ENCODE measurements at regions not wholly inside any gene's neighbourhood (a gene's known extent, or its start where the extent isn't known, plus 50 kb on each side); places are given as distances from the start of the nearest gene placed in this dataset.

GRCh38 chr3:72021531-72021930 lies 236.6 kb upstream of the PROK2 start:
- DNase-seq (ENCODE audit: low spot score) = no peak

DNA sequence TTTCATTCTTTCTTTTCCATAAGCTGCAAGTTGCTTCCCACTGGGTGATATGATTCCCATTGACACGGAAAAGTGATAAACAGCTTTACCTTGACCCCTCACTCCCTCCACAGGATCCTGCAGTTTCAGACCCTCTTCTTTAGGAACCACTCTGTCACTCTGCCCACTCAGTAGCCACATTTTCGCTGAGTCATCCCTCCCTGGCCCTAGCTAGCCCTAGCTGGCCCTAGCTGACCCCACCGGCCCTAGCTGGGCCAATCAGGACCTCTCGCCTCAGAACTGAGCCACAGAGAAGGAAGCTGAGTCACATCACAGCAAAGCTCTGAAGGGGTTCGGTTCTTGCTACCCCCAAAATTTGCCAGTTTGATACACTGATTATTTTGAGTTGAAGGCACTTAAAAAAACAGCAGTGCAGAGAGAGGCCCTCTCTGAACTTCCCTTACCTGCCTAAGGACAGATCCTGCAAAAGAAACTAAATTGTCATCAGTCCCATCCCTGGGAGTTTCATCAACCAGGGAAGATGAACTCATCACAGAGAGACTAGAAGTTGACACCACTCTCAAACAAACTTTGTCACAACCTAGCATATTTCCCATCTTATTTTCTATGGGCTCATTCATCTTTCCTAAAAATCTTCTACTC lies 233.5 kb upstream of the PROK2 start:
- DNase-seq (ENCODE audit: low spot score) = no peak

DNA sequence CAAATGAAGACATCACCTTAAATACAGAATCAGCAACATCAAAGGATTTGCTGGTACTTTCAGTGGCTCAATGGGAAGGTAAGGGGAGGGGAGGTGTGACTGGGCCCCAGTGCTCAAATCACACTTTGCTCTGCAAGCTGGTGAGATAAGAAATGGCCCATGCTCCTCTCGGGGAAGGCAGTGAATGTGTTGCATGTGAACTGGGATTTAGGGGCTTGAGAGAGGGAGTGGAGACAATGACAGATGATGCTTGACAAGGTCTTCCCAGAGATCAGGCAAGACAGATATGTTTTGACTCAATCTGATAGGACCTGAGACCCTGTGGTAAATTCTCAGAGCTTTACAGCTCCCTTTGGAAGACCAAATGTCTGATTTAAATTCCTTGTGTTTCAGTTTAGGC lies 233.0 kb upstream of the PROK2 start:
- DNase-seq (ENCODE audit: low spot score) = no peak

- no peak for DNase-seq (ENCODE audit: low spot score)
Measured at GRCh38 chr3:72017311-72017710, 232.4 kb upstream of the PROK2 start.

DNA sequence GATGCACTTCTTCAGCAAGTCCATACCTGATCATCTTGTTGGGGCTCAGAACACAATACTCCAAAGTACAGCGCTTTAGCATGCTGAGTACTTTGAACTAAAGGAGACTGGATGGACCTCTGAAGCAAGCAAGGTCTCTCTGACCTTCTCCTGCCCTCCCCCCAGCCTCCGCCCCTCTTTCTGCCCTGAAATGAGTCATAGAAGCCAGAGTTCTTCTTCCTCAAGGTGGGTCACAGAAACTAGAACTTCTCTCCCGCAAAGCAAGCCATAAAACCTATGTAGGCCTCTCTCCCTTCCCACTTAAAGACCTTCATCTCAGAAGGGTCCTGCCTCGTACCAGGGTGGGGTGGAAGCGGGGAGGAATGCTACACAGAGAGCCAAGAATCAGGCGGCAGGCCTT lies 230.5 kb upstream of the PROK2 start:
- DNase-seq (ENCODE audit: low spot score) = no peak

- DNase-seq (ENCODE audit: low spot score) = no peak
Measured at GRCh38 chr3:72013084-72013483, 228.1 kb upstream of the PROK2 start.

- DNase-seq (ENCODE audit: low spot score) = no peak
Measured at GRCh38 chr3:72012363-72012762, 227.4 kb upstream of the PROK2 start.

DNA sequence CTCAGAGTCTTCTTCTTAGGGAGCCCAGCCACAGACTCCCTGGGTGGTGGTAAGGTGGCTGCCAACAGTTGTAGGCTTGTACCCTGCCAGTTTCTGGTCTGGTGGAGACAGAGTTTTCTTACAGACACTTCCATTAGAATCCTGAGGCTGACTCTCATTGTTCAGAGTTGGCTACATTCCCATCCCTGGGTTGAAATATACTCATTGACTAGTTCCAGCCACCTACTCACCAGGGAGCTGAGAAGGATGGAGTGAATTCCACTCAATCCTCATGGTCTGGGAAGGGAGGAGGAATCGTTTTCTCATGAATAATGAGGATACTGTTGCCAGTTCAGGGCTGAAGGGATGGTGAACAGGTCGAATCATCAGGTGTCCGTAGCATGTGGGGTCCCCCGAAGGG lies 226.5 kb upstream of the PROK2 start:
- DNase-seq (ENCODE audit: low spot score) = peak; percentile 74

GRCh38 chr3:72009851-72010443 lies 225.0 kb upstream of the PROK2 start:
- no peak for DNase-seq (ENCODE audit: low spot score)

DNA sequence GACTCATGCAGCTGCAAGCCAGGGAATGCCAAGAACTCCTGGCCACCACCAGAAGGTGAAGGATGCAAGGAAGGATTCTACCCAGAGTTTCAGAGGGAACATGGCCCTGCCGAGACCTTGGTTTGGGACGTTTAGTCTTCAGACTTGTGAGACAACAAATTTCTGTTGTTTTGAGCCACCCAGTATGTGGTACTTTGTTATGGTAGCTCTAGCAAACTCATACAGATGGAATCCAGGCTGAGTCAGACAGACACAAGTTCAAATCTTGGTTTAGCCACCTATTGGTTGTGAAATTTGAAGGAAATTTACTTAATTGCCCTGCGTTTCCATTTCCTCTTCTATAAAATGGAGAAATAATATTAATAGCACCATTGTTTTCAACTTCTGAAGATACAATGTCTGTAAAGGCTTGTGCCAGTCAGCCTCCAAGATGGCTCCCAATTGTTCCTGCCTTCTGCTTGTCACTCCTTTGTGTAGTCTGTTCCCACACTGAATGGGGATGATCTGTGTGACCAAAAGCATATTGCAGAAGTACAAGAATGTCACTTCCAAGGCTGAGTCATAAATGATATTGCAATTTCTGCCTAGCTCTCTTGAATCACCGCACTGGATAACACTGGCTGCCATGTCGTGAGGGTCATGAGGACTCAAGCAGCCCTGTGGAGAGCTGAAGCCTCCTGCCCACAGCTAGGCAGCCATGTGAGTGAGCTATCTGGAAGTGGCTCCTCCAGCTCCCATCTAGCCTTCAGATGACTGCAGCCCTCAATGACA lies 223.5 kb upstream of the PROK2 start:
- DNase-seq (ENCODE audit: low spot score) = no peak

- no peak for DNase-seq (ENCODE audit: low spot score)
Measured at GRCh38 chr3:72006631-72007556, 221.9 kb upstream of the PROK2 start.

DNA sequence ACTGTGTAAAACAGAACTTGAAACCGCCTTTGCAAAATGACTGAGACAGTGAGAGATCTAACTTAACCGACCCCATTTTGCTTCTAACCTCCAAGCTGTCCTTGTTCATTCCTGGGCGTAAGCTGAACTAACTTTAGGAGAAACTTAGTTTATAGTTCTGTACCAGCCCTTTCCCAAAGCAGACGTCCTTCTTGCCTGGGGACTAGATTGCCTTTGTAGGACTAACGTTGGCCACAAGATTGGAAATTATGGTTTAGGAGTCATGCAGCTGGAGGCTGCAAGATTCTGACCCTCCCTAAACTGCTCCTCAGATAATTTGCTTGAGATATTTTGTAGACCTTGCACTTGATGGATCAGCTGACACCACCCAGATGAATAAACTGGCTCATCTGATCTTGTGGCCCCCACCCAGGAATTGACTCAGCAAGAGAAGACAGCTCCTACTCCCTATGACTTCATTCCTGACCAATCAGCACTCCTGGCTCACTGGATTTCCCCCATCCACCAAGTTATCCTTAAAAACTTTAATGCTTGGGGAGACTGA lies 219.9 kb upstream of the PROK2 start:
- DNase-seq (ENCODE audit: low spot score) = no peak

DNA sequence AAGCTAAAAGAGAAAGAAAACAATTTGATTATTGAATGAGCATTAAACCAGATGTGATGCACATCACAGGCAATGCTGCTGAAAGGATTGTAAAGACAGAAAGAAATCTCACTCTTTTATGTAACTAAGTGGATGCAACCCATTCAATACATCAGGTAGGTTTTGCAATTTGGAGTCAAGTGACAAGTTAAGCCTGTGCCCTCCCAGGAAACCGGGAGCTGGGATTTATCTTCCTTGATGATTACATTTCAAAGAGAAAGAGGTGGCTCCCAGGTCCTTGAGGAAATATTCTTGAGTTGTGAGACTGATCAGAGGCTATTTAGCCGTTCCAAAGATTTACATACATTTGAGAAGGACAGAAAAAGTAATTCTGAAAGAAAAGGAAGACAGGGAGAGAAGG lies 219.0 kb upstream of the PROK2 start:
- no peak for DNase-seq (ENCODE audit: low spot score)

DNA sequence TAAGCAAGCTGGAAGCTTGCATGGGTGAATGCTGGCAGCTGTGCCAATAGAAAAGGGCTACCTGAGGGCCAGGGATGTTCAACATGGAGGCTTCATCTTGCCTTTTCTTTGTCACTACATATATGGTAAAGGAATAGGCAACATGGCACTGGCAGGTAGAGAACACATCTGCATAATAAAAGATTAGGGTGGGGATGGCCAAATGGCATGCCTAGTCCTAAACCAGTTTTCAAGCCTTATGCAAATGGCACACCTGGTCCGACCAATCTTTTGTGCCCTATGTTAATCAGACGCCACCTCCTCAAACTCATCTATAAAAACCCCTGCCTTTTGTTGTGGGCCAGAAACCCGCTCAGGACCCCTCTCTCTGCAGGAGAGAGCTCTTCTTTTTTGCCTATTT lies 216.8 kb upstream of the PROK2 start:
- no peak for DNase-seq (ENCODE audit: low spot score)

DNA sequence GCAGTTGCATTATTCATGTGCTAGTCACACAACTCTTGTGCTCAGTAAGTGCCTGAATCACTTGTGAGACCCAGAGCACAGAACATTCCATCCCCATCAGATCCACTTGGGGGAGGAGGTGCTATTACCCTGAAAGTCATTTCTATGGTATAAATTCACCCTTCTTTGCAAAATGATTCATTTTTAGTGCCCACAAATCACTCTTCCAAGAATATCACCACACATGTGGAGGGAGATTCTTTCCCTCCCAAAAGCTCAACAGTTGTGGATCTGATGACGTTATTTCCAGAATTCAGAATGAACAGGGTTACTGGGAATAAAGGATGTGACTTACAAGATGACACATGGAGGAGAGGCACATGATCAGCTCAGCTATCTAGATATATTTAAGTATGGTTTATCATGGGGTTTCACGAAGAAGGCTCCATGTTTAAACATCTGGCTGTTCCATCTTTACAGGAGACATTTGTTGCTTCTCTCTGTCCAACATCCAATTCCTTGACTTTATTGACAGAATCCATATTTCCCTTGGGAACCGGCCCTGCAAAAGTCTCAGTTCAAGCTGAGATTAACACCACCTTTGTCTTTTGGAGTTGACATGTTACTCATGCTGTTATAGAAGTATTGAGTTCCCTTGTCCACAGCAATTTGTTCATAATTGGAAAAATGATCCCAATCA lies 214.2 kb upstream of the PROK2 start:
- no peak for DNase-seq (ENCODE audit: low spot score)

- no peak for DNase-seq (ENCODE audit: low spot score)
Measured at GRCh38 chr3:71997066-71997653, 212.2 kb upstream of the PROK2 start.

DNA sequence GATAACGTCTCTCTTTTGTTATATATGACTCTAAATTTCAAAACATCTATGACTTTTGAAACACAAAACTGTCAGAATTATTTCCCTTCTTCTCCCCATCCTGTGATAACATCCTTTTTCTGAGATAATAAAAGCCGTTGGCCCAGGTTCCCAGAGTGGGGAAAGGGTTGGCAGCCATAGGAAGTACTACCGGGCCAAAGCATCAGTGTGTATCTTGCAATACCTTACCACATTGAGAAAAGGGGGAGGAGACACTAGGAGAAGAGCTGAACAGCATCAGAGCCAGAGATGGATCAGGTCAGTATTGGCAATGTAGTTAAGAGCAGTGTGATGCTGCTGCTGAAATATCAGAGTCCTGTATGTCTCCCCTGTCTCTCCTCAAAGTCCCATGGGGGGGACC lies 210.0 kb upstream of the PROK2 start:
- no peak for DNase-seq (ENCODE audit: low spot score)

DNA sequence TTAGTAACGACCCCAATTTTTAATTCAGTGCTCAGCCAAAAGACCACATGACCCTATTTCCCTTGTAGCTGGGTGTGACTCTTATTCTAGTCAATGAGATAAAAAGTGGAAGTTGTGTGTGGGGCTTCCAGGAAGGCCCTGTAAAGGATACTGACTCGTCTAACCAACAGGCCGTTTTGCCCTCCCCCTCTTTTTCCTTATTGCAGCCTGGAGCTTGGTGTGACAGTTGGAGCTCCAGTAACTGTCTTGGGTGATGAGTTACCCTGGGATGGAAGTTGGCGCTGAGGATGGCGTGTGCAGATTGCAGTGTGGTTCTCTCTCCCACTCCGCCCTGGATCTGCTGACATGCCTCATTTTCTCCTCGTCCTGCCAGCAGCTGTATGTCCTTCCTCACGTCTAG lies 209.3 kb upstream of the PROK2 start:
- DNase-seq (ENCODE audit: low spot score) = no peak

DNA sequence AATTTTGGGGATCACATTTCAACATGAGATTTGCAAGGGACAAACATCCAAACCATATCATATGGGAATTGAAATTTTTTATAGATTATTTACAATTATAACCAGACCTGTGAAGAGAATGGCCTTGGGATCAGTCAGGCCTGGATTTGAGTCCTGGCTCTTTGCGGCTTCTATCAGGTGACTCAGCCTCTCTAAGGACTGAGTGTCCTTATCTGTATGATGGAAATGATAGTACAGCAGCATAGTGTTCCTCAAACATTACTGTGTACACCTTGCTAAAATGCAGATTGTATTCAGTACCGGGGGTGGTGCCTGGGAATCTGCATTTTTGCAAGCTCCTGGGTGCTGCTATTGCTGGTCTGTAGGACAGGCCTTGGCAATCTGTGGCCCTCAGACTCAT lies 206.7 kb upstream of the PROK2 start:
- DNase-seq (ENCODE audit: low spot score) = no peak

DNA sequence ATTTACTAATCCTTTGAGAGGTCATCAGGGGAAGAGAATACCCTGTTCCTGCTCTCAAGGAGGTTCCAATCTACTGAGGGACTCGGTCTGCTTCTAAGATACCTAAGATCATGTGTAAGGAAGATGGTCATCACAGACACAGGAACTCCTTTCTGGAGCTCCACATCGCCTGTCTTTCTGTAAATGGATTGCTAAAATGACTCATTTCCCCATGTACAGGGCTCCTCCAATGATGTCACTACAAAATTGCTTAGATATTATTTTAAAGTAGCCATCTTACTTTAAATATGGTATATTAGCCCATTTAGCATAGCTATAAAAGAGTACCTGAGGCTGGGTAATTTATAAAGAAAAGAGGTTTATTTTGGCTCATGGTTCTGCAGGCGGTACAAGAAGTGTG lies 206.1 kb upstream of the PROK2 start:
- DNase-seq (ENCODE audit: low spot score) = no peak

DNA sequence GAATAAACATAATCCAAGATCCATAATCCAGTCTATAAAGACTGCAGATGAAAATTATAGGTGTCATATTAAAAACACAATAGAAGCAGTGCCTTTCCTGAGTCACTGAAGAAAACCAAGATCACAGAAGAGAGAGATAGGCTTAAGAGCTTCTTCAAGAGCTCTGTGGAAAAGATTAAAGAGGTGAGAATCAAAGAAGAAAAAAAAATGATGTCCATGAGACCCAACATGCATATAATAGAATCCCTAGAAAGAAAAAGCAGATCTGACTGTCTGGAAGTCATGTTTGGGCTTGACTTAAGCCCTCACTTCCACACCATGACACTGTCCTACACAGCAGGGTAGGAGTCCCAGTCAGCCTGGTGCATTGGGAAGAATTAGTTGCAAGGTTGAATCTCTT lies 205.6 kb upstream of the PROK2 start:
- DNase-seq (ENCODE audit: low spot score) = no peak
